Right cardiac atrium (tissue), 5 donors: ENCODE measurements at regions not wholly inside any gene's neighbourhood (a gene's known extent, or its start where the extent isn't known, plus 50 kb on each side); places are given as distances from the start of the nearest gene placed in this dataset.
A peak's percentile ranks its signal among the peaks of the same experiment; 100 is the strongest.
"Not testable (repeated sequence)": the region's sequence is repeated elsewhere in the genome, so short reads cannot be mapped to it uniquely, and the experiment has no call there.

Source experiments
- ATAC-seq, 2 donors: fragments of 200-7000 bp; cut with Tn5 transposase; one replicate each; pipeline versions ENCODE4 v1.8.0 to v1.9.1; 2020; ENCODE audit warnings: moderate library complexity in 2 of 2, mild to moderate bottlenecking in 1 of 2
- DNase-seq, 3 donors: peaks; one replicate each; pipeline ENCODE4 v3.0.0-alpha.2; 2020
- H3K27ac ChIP-seq: one replicate; pipeline ENCODE4 v1.5.1; 2013; ENCODE audit warnings: mild to moderate bottlenecking, low read length, control low read depth, moderate library complexity
- H3K27me3 ChIP-seq: one replicate; pipeline ENCODE4 v1.6.1; 2013; ENCODE audit not compliant: control insufficient read depth, insufficient read depth
- H3K4me1 ChIP-seq: one replicate; pipeline ENCODE4 v1.6.1; 2013; ENCODE audit warnings: low read length; ENCODE audit not compliant: control insufficient read depth, insufficient read depth
- H3K4me3 ChIP-seq: one replicate; pipeline ENCODE4 v1.5.1; 2013; ENCODE audit warnings: low read length, control low read depth
- H3K9me3 ChIP-seq: one replicate; pipeline ENCODE4 v1.6.1; 2013; ENCODE audit warnings: low read length; ENCODE audit not compliant: control insufficient read depth
- WGBS: extraction: QIAGEN DNeasy Blood & Tissue Kit; methylation state at CpG from one replicate; pipeline ENCODE4 v1.1.7; 2013; 5-methylcytosine and 5-hydroxymethylcytosine counted together
- intact Hi-C, 4 donors: fragments of 100-400 bp; cut with DNase I; formaldehyde crosslinking; loops; one replicate each; pipeline versions ENCODE4 v1.11.0 to v1.14.0; 2022 to 2023
- donor health status: healthy with polysubstance abuse.
- donor health status: DM: no; HTN: yes; CAD: no.
- donor health status: DM: no; HTN: no; CAD: no.
- donor health status: DM: no; HTN: yes; CAD: no; lungs with severe emphysema.
- donor health status: DM: yes; HTN: yes; CAD: no.

DNA sequence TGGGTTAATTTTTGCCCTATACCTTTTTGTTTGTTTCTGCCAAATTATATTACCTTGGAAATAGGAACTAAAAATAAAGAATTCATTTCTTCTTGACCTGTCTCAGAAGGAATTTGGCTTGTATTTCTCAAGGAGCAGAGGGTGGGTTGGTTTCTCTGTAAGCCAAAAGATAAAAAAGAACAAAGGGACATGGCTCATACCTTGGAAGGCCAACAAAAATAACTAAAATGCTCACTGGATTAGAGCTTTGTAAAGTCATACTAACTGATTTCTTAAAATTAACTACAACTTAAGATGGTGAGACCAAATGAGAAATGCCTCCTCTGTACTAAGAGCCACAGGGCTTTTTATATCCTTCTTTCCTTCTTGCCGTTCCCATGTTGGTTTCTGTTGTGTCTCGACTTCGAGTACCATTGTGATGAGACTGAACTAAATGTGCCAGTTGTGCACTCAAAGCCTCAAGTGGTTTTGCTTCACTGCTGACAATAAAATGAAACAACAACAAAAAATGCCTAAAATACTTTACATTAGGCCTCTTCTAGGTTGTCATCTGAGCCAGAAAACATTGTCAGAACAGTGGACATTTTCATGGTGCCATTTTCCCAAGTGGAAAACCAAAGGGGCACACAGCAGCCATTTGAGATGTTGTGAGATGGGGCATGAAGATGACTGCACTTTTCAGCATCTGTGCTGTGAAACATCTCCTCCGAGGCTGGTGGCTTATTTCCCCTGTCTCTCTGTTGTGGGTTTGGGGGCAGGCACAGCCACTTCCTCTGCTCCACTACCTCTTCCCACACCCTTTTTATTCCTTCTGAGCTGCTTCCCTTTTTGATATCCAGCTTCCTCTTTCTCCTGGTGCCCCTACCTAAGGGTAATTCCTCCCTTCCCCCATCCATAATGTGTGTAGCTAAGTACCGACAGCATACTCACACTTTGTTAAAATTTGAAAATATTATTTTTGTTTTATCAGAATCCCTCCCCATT, 51.8 kb upstream of the AGR3 start:
- H3K27ac ChIP-seq, result no peak overlapping the region
- no peak overlapping the region for H3K4me3 ChIP-seq
- H3K27me3 ChIP-seq, result no peaks in the 10 kb centered on the region
- DNase-seq (no peak), ATAC-seq (peak; percentile 40 to 85)
- 81% methylated on average over 5 of the region's 5 CpGs for WGBS
- intact Hi-C loops, result no loop called here
- H3K4me1 ChIP-seq, result no peaks in the 10 kb centered on the region
- H3K9me3 ChIP-seq, result no peaks in the 10 kb centered on the region

DNA sequence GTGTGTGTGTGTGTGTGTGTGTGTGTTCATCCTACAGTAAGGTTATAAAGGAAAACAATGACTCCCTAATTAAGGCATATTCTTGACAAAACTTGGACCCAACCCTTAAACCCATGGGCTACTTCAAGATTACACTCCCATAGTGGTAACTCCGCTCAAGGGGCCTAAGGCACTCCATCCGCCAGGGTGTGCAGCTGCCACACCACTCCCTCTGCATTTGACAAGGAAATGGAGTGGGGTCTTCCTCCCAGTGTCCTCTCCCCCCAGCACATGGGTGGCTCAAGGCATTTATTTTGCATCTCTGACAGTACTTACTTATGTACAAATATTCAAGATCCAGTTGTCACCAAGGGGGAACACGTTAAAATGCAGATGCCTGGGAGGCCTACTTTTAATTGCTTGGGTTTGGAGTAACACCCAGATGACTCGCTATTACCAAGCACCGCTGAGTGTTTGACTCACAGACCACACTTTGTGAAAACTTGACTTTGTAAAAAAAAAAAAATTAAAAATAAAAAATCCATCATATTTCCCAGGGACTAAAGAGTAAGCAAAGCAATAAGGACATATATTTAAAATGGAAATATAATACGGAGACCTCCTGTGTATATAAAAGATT, 53.0 kb upstream of the AGR3 start:
- 92% methylated on average over 6 of the region's 6 CpGs for WGBS
- Histone ChIP-seq H3K4me1 (no peaks in the 10 kb centered on the region), H3K27me3 (no peaks in the 10 kb centered on the region), H3K9me3 (no peaks in the 10 kb centered on the region), H3K27ac (no peak overlapping the region), H3K4me3 (no peak overlapping the region)
- DNase-seq (no peak), ATAC-seq (no peak)
- intact Hi-C loops, result no loop called here

DNA sequence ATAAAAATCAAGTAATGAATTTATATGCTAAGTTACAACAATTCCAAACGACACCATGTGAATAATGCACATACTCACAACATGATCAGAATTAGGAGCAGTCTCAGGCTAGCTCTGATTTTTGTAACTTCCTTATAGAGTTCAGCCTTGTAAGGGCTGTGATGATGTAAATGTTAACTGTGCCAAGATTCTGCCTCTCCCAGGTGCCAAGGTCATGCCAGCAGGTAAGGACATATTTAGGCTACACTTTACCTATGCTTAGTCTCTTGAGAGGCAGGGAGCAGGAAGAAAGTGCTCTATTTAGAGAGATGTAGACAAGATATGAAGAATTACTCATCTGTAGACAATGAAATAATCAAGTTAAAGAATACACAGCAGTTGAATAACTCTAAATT, 53.6 kb upstream of the AGR3 start:
- 100% methylated on average over 1 of the region's 1 CpG for WGBS
- Histone ChIP-seq H3K27ac (no peak overlapping the region), H3K27me3 (no peaks in the 10 kb centered on the region), H3K9me3 (no peaks in the 10 kb centered on the region), H3K4me1 (no peaks in the 10 kb centered on the region), H3K4me3 (no peak overlapping the region)
- ATAC-seq, result no peak
- DNase-seq, result no peak
- intact Hi-C loops, result no loop called here

DNA sequence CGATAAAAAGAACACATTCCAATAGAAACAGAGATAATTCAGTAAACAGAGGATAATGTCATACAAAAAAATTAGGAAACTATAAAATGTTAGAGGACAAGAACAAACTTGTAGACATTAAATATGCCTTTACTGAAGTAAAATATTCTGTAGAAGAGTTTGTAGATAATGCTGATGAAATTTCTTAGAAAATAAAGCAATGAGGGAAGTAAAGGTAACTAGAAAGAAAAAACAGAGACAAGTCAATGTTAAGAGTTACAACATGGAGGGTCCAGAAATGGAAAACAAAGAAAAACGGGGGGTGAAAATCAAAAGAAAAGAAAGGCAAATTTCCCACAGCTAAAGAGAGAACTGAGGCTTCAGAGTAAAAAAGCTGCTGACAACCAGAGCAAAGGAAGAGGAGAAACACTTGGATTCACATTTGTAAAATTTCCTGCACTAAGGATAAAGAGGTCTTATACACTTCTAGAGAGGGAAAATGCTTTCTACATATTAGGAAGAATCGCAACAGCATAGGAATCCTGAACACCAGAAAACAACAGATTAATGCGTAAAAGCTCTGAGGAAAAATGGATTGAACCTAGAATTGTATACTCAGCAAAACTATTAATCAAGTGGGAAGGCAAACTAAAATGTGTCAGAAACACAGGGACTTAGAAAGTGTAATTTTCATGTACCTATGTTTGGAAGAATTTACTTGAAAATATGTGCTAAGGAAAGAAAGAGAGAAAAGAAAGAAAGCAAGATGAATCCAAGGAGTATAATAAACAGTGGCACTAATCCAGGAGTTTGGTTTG, 55.0 kb upstream of the AGR3 start:
- 78% methylated on average over 4 of the region's 4 CpGs for WGBS
- H3K27me3 ChIP-seq, result no peaks in the 10 kb centered on the region
- no peak overlapping the region for H3K4me3 ChIP-seq
- no peak overlapping the region for H3K27ac ChIP-seq
- H3K4me1 ChIP-seq, result no peaks in the 10 kb centered on the region
- DNase-seq (no peak), ATAC-seq (no peak)
- H3K9me3 ChIP-seq, result no peaks in the 10 kb centered on the region
- intact Hi-C loops, result no loop called here

DNA sequence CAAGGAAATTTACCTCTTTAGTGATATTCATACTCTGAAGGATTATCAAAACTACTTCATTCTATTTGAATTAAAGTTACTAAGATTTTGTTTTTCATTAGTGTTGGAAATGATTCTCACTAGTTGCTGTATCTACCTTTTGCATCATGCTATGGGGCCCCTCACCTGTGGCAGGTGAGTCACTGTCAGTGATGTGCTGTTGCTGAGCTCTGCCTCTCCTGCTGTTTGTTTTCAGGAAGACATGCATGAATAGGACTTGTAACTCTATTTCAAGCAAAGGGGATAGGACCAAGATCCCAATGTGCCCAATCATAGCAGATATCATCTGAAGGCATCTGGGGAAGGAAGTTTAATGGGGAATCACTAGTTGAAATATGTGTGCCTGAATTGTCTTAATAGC, 57.4 kb upstream of the AGR3 start:
- intact Hi-C loops, result no loop called here

DNA sequence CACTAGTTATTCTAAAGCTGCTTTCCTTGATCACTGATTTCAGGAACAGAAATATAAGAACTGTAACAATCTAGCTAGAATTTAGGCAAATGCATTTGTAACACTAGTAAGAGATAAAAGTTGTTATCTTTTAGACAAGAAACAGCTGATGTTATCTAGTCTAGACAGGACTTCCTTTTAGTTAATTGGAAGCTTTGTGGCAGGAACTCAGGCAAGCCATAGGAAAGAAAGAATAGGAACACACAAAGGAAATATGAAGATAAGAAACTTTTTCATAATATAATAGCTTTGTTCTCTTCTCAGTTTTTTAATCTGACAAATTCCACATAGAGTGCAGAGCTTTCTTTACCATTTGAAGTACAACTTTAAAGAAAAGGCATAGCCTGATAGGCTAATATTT, 59.0 kb upstream of the AGR3 start:
- H3K9me3 ChIP-seq, result no peaks in the 10 kb centered on the region
- no peak overlapping the region for H3K27ac ChIP-seq
- H3K4me1 ChIP-seq, result no peaks in the 10 kb centered on the region
- intact Hi-C loops, result no loop called here
- H3K27me3 ChIP-seq, result no peaks in the 10 kb centered on the region
- H3K4me3 ChIP-seq, result no peak overlapping the region
- ATAC-seq, result no peak
- no peak for DNase-seq

More for the DNA sequence above, 57.4 kb upstream of the AGR3 start:
- no peak for DNase-seq
- no peak overlapping the region for H3K4me3 ChIP-seq
- no peak overlapping the region for H3K27ac ChIP-seq
- H3K9me3 ChIP-seq, result no peaks in the 10 kb centered on the region
- H3K27me3 ChIP-seq, result no peaks in the 10 kb centered on the region
- ATAC-seq, result no peak
- no peaks in the 10 kb centered on the region for H3K4me1 ChIP-seq

DNA sequence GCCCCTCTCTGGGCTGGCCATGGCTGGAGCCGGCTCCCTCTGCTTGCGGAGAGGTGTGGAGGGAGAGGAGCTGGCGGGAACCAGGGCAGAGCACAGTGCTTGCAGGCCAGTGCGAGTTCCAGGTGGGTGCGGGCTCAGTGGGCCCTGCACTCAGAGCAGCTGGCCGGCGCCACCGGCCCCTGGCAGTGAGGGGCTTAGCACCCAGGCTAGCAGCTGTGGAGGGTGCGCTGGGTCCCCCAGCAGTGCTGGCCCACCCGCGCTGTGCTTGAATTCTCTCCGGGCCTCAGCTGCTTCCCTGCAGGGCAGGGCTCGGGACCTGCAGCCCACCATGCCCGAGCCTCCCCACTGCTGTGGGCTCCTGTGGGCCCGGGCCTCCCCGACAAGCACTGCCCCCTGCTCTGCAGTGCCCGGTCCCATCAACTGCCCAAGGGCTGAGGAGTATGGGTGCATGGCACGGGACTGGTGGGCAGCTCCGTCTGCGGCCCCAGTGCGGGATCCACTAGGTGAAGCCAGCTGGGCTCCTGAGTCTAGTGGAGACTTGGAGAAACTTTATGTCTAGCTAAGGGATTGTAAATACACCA, 61.2 kb upstream of the AGR3 start:
- no peak overlapping the region for H3K4me3 ChIP-seq
- no peak overlapping the region for H3K27ac ChIP-seq
- peak in 1 of 2 donors; percentile 26 for ATAC-seq
- DNase-seq, result no peak
- H3K27me3 ChIP-seq, result no peaks in the 10 kb centered on the region
- WGBS, result 93% methylated on average over 21 of the region's 21 CpGs
- no peaks in the 10 kb centered on the region for H3K4me1 ChIP-seq
- no peaks in the 10 kb centered on the region for H3K9me3 ChIP-seq
- intact Hi-C loops, result no loop called here

DNA sequence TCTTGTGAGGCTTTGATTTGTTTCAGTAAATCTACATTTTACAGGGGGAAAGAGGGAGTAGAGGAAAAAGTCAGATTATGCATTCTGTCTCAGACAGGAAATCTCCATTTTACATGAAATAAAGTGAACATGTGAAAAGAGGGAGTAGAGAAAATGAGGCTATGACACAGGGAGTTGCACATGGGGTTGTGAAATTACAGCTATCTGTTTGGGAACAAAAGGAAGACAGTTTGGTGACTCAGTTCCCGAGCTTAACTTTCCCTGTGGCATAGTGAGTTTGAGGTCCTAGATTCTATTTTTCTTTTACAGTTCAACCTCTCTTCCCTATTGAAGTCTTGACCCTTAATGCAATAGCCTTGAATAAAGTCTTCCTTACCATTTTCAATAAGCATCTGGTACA, 63.2 kb upstream of the AGR3 start:
- WGBS, result 81% methylated on average over 1 of the region's 1 CpG
- Histone ChIP-seq H3K9me3 (peaks cover 1% of the 10 kb centered on the region), H3K4me1 (no peaks in the 10 kb centered on the region), H3K27ac (no peak overlapping the region), H3K4me3 (no peak overlapping the region), H3K27me3 (no peaks in the 10 kb centered on the region)
- no peak for ATAC-seq
- DNase-seq, result no peak
- intact Hi-C loops, result no loop called here

DNA sequence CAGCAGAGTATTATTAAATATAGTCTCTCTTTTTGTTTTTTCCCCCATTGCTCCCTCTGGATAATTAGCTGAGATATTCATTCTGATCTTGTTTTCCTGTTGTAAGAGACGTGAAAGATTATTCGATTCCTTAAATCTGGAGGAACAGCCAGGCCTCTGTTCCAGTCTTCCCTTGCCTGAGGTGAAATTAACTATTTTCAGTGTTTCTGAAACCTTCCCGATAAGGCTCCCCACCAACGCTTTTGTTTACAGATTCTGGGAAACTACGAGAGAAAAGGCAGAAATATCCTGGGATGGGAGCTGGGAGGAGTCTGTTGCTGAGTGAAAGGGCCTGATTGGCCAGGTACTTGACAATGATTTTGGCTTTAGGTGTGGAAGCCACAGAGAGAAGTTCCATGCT, 63.6 kb upstream of the AGR3 start:
- H3K4me3 ChIP-seq, result no peak overlapping the region
- no peaks in the 10 kb centered on the region for H3K4me1 ChIP-seq
- H3K27ac ChIP-seq, result no peak overlapping the region
- ATAC-seq (no peak), DNase-seq (no peak)
- peaks cover 1% of the 10 kb centered on the region for H3K9me3 ChIP-seq
- no peaks in the 10 kb centered on the region for H3K27me3 ChIP-seq
- 90% methylated on average over 5 of the region's 5 CpGs for WGBS
- intact Hi-C loops, result no loop called here

DNA sequence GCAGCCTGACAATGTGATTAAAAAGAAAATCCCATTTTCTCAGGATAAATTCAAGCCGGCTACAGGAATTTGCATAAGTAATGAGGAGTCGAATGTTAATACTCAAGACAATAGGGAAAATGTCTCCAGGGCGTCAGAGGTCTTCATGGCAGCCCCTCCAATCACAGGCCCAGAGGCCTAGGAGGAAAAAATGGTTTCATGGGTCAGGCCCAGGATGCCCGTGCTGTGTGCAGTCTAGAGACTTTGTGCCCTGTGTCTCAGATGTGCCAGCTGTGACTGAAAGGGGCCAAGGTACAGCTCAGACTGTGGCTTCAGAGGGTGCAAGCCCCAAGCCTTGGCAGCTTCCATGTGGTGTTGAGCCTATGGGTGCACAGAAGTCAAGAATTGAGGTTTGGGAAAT, 66.3 kb upstream of the AGR3 start:
- H3K27me3 ChIP-seq, H3K4me1 ChIP-seq, H3K27ac ChIP-seq, intact Hi-C loops, H3K9me3 ChIP-seq, ATAC-seq, DNase-seq, H3K4me3 ChIP-seq: not testable (repeated sequence)
- 89% methylated on average over 4 of the region's 4 CpGs for WGBS
